Loucy (cell line): ENCODE measurements at regions not wholly inside any gene's neighbourhood (a gene's known extent, or its start where the extent isn't known, plus 50 kb on each side); places are given as distances from the start of the nearest gene placed in this dataset.

Source experiments
- H2AFZ ChIP-seq: fragments of 200-600 bp; sonication (generic); 2 replicates; pipeline ENCODE4 v1.6.0; 2016; ENCODE audit warnings: antibody characterized with exemption, mild to moderate bottlenecking, low read length, moderate library complexity
- H3F3A ChIP-seq: fragments of 200-600 bp; 2 replicates; pipeline ENCODE4 v1.6.0; 2016; ENCODE audit warnings: antibody characterized with exemption, low read depth, mild to moderate bottlenecking
- H3K27me3 ChIP-seq: fragments of 200-600 bp; sonication (generic); 2 replicates; pipeline ENCODE4 v1.6.1; 2014; ENCODE audit warnings: low read length, mild to moderate bottlenecking; ENCODE audit not compliant: insufficient read depth, poor library complexity, severe bottlenecking
- H3K36me3 ChIP-seq: fragments of 200-600 bp; sonication (generic); 2 replicates; pipeline ENCODE4 v1.6.1; 2016; ENCODE audit warnings: low read length; ENCODE audit not compliant: insufficient read depth
- H3K4me1 ChIP-seq: fragments of 200-600 bp; sonication (generic); 2 replicates; pipeline ENCODE4 v1.5.1; 2014; ENCODE audit warnings: low read length, mild to moderate bottlenecking; ENCODE audit not compliant: insufficient read depth, poor library complexity, severe bottlenecking
- H3K4me2 ChIP-seq: fragments of 200-600 bp; sonication (generic); 2 replicates; pipeline ENCODE4 v1.6.0; 2014; ENCODE audit warnings: antibody characterized with exemption, low read length, low read depth, mild to moderate bottlenecking; ENCODE audit not compliant: poor library complexity, severe bottlenecking
- H3K4me3 ChIP-seq: fragments of 200-600 bp; sonication (generic); 2 replicates; pipeline ENCODE4 v1.5.1; 2014; ENCODE audit warnings: low read length, mild to moderate bottlenecking, mixed read lengths; ENCODE audit not compliant: poor library complexity, severe bottlenecking
- H3K79me2 ChIP-seq: fragments of 200-600 bp; sonication (generic); 2 replicates; pipeline ENCODE4 v1.6.1; 2014; ENCODE audit warnings: low read length; ENCODE audit not compliant: insufficient read depth
- H3K9ac ChIP-seq: fragments of 200-600 bp; sonication (generic); 2 replicates; pipeline ENCODE4 v1.6.0; 2014; ENCODE audit warnings: mild to moderate bottlenecking, low read depth, low read length, moderate library complexity; ENCODE audit not compliant: poor library complexity, severe bottlenecking
- H3K9me2 ChIP-seq: fragments of 200-600 bp; sonication (generic); replicated peaks from 2 replicates; pipeline ENCODE4 v1.6.1; 2016; ENCODE audit warnings: low read depth, low read length, mixed read lengths
- H3K9me3 ChIP-seq: fragments of 200-600 bp; sonication (generic); 2 replicates; pipeline ENCODE4 v1.6.1; 2014; ENCODE audit warnings: mild to moderate bottlenecking, antibody characterized with exemption, low read length, low read depth; ENCODE audit not compliant: insufficient read depth
- H4K20me1 ChIP-seq: fragments of 200-600 bp; sonication (generic); 2 replicates; pipeline ENCODE4 v1.6.0; 2014; ENCODE audit warnings: antibody characterized with exemption, low read length, mild to moderate bottlenecking; ENCODE audit not compliant: insufficient read depth, poor library complexity, severe bottlenecking
- CTCF ChIP-seq: fragments of 200-600 bp; sonication (generic); conservative IDR thresholded peaks from 2 replicates; pipeline ENCODE4 v1.5.1; 2014; ENCODE audit warnings: mild to moderate bottlenecking, antibody characterized with exemption, low read length
- EZH2phosphoT487 ChIP-seq: fragments of 200-600 bp; IDR thresholded peaks from 2 replicates; pipeline ENCODE4 v1.6.1; 2018; ENCODE audit warnings: antibody characterized with exemption, mild to moderate bottlenecking, moderate library complexity, borderline replicate concordance

DNA sequence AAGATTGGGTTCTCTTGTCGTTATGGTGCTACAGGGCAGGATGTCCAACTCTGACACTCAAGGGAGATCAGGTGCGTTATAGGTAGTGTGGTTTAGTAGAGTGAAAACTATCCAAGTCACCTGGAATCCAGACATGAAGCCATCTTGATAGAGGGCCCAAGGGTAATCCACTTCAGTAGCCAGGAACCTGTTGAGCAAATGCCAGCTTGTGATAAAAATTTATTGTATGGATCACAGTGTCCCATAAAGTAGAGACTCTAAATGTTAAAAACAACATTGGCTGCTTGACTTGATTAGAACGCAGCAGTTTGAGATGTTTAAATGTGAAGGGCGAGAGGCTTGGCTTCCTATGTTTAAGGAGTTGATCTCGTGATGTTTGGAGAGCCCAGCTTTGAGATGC is 105.7 kb upstream of the GMDS start:
- Histone ChIP-seq H4K20me1 (no peaks in the 10 kb centered on the region), H3K9ac (no peak overlapping the region), H3K4me1 (no peaks in the 10 kb centered on the region), H3K9me3 (no peaks in the 10 kb centered on the region), H3K27me3 (no peaks in the 10 kb centered on the region), H3K36me3 (no peaks in the 10 kb centered on the region), H3K4me3 (no peak overlapping the region), H3K79me2 (no peaks in the 10 kb centered on the region), H2AFZ (no peak overlapping the region), H3F3A (no peaks in the 10 kb centered on the region), H3K9me2 (no peaks in the 10 kb centered on the region), H3K4me2 (no peak overlapping the region)
- TF ChIP-seq EZH2phosphoT487 (no peak), CTCF (no peak)

GRCh38 chr6:2346078-2346477 is 100.7 kb upstream of the GMDS start:
- no peak overlapping the region for H3K4me3 ChIP-seq
- no peaks in the 10 kb centered on the region for H4K20me1 ChIP-seq
- no peak overlapping the region for H3K9ac ChIP-seq
- H3K4me2 ChIP-seq = no peak overlapping the region
- H2AFZ ChIP-seq = no peak overlapping the region
- no peaks in the 10 kb centered on the region for H3K36me3 ChIP-seq
- no peaks in the 10 kb centered on the region for H3F3A ChIP-seq
- H3K27me3 ChIP-seq = no peaks in the 10 kb centered on the region
- TF ChIP-seq EZH2phosphoT487 = no peak
- TF ChIP-seq CTCF = no peak
- no peaks in the 10 kb centered on the region for H3K9me3 ChIP-seq
- no peaks in the 10 kb centered on the region for H3K79me2 ChIP-seq
- H3K4me1 ChIP-seq = no peaks in the 10 kb centered on the region
- H3K9me2 ChIP-seq = no peaks in the 10 kb centered on the region

DNA sequence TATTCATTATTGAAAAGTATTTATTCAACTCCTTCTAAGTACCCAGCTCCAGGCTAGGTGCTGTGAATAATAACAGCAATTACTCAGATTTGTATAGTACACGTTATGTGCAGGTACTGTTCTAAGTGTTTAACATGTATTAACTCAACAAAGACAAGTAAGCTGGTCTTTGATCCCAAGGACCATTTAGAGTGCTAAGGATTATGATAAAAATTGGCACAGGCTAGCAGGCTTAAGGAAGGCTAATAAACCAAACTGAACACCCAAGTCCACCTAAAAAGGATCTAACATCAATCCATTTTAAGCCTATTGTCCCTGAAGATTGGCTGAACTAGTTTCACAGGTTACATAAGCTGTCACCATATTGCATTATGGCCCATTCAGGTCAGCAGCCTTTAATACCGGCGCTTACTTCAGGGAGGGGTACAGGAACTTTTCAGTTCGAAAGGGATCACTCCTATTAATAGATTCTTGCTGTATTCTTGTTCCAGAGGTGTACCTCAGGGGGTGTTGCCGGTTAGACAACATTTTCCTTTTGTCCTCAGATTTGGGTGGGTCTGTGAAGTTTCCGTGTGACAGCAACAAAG is 99.0 kb upstream of the GMDS start:
- H3K9me3 ChIP-seq = no peaks in the 10 kb centered on the region; the same call in 1 of the 2 replicates
- no peaks in the 10 kb centered on the region for H3K36me3 ChIP-seq
- H3K79me2 ChIP-seq = no peaks in the 10 kb centered on the region
- no peak overlapping the region for H3K4me2 ChIP-seq
- H2AFZ ChIP-seq = no peak overlapping the region
- no peak overlapping the region for H3K4me3 ChIP-seq
- H3K9me2 ChIP-seq = no peaks in the 10 kb centered on the region
- no peaks in the 10 kb centered on the region for H4K20me1 ChIP-seq
- H3K9ac ChIP-seq = no peak overlapping the region
- TF ChIP-seq CTCF = no peak
- no peak for TF ChIP-seq EZH2phosphoT487
- H3K4me1 ChIP-seq = no peaks in the 10 kb centered on the region
- no peaks in the 10 kb centered on the region for H3F3A ChIP-seq
- H3K27me3 ChIP-seq = no peaks in the 10 kb centered on the region
